HG02571 (cell line): ENCODE measurements at regions not wholly inside any gene's neighbourhood (a gene's known extent, or its start where the extent isn't known, plus 50 kb on each side); places are given as distances from the start of the nearest gene placed in this dataset.

ENCODE experiments used
- ATAC-seq: cut with Tn5 transposase; IDR thresholded peaks from one replicate; pipeline ENCODE4 v1.9.1; 2021; ENCODE audit warnings: mild to moderate bottlenecking, moderate library complexity; ENCODE audit not compliant: unreplicated experiment

GRCh38 chr13:72536714-72537394 lies 190.6 kb downstream of the MZT1 start:
- no peak for ATAC-seq

DNA sequence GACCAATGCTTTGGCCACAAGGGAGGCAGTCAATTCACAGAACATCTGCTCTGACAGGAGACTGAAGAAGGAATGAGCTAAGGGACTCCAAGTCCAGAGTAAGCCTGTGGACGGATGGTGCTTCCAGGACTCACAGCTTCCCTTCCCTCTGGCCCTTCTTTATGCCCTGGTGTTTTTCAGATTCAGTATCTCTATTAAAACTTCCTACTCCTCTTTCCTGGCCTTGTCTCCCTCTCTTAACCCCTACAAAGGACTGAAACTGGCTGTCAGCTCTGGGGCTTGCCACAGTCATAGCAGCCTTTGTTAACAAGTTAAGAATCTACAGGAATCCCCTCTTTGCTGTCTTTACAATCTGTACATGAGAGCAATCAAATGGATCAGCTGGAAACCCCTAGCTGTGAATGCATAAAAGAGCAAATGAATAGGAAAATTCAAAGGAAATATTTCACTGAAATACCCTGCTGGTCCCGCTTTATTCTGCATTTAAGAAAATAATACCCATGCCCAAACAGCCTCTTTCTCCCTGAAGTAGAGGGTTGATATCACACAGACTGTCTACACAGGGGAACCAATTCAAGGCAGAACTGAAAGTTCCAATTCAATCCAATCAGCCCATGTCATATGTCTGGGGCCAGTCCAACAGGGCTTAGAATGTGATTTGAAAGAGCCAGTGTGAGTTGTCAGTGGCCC lies 192.3 kb downstream of the MZT1 start:
- ATAC-seq, result no peak

DNA sequence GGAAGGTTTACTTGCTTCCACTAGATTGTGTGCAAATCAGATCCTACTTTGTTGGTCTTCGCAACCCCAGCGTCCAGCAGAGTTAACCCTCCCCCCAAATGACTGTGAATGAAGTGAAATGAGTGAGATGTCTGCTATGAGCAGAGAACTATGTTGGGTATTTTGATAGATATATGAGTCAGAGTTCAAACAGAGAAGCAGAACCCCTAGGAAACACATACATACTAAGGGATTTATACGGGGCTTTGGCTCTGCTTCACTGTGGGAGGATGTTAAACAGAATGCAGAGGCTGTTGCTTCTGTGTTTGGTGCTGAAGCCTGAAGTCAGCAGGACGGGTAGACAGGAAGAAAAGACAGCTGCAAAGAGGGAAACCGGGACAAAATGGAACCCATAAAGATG lies 197.0 kb downstream of the MZT1 start:
- no peak for ATAC-seq

DNA sequence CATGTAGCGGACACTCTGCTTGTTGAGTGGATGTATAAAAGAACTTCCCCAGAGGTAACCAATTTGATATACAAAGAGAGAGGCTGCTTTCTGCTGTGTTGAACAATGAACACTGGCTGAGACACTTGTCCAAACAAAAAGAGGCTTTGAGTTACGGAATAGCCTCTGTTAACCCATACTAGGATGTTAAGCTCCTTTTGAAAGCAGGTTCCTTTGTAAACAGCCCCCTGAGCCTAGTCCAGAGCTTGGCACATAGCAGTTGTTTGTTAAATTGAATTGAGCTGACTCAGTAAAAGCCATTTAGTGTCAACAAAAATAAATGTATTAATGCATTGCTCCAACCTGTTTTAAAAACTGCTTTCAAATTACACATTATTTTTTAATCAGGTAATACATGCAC lies 200.1 kb downstream of the MZT1 start:
- ATAC-seq, result no peak

- ATAC-seq, result no peak
Measured at GRCh38 chr13:72523593-72523992, 203.8 kb downstream of the MZT1 start.

- no peak for ATAC-seq
Measured at GRCh38 chr13:72523049-72523448, 204.4 kb downstream of the MZT1 start.

GRCh38 chr13:72521940-72522661 lies 205.3 kb downstream of the MZT1 start:
- ATAC-seq, result no peak

- ATAC-seq, result no peak
Measured at GRCh38 chr13:72514146-72514545, 213.3 kb downstream of the MZT1 start.

DNA sequence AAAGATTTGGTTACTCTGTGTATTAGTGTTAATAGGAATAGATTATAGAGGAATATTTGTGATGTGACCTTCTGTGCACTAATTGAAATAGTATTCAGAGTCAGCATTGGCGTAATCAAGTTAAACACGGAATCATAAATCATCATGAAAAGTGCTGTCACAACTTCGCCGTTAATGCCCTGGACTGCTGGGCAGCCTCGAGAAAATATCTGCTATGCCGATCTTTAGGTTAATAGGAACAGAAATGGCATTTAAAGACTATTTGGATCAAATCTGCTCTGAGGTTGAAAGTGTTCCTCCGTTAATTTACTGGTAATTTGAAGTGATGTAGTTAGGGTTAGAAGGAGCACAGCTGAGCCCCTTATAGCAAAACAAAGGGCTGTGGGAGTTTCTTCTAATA lies 219.0 kb downstream of the MZT1 start:
- ATAC-seq, result no peak

DNA sequence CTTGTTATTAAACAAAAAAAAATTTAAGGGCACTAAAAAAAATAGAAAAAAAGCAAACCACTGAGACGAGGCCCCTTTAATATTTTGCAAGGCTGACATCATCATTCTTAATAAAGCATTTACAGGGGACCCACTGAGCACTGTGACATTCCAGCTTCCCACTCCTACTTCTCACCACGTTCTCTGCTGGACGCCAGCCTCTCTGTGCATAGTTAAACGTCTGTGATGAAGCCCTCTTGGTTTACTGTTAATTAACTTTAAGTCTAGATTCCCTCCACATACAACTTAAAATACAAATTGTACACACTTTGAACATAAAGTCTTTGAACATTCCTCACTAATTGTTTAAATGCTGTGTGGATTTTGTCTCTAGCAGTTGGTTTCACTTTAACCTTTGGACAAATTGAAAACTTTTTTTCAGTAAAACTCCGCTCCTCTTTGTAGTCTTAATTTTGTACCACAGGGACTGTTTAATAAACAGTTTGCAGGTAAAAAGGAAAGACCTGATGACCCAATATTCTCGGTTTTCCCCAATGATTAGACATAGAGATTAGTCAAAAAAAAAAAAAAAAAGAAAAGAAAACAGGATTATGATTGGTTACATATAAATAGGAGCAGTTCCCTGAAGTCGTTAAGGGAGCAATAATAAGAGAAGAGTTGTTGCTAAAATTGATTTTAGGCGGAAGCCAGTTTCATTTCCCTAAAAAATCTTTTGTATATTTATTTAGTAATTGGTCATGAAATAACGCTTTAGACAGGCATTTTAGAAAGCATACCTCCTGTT lies 219.8 kb downstream of the MZT1 start:
- ATAC-seq, result no peak

- ATAC-seq, result no peak
Measured at GRCh38 chr13:72506706-72507105, 220.7 kb downstream of the MZT1 start.

DNA sequence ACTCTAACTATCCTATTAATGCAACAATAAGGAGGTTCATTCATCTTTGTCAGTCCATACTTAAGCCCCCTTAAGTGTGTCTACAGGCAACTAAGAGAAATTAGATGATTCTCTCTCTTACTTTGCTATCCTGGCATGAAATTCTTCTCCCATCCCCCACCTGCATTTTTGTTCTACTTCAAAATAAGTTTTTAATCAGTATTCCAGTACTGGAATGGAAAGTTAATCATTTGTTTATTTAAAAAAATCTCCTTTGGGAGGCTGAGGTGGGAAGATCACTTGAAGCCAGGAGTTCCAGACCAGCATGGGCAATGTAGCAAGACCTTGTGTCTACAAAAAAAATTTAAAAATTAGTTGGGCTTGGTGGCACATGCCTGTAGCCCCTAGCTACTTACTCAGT lies 222.1 kb downstream of the MZT1 start:
- ATAC-seq, result no peak

- no peak for ATAC-seq
Measured at GRCh38 chr13:72504131-72504841, 223.1 kb downstream of the MZT1 start.

GRCh38 chr13:72500851-72501250 lies 226.6 kb downstream of the MZT1 start:
- ATAC-seq, result no peak

- ATAC-seq, result no peak
Measured at GRCh38 chr13:72495681-72496080, 231.7 kb downstream of the MZT1 start.

DNA sequence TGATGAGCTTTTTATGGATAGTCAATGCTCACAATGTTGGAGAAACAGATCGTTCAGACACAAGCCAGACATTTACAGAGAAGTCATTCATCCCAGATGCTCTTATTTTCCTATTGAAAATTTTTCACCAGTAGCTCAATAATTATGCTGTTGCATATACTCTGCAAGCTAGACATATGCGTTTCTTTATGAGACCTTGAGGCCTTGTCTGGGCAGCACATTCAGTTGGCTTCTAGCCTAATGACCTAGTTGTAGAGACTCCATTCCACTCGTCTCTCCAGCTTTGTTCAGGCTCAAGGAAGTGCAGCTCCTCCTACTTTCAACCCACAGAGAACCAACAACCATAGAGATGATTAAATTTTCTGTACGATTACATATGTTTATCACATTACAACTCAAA lies 237.7 kb downstream of the MZT1 start:
- no peak for ATAC-seq

GRCh38 chr13:72473321-72473720 lies 254.1 kb downstream of the MZT1 start:
- ATAC-seq, result no peak

GRCh38 chr13:72469906-72470305 lies 257.5 kb downstream of the MZT1 start:
- ATAC-seq, result no peak

- ATAC-seq, result no peak
Measured at GRCh38 chr13:72463561-72463960, 263.9 kb downstream of the MZT1 start.

GRCh38 chr13:72462726-72463125 lies 264.7 kb downstream of the MZT1 start:
- ATAC-seq, result no peak

- no peak for ATAC-seq
Measured at GRCh38 chr13:72462166-72462565, 265.3 kb downstream of the MZT1 start.
